ENCODE measurements at regions not wholly inside any gene's neighbourhood (a gene's known extent, or its start where the extent isn't known, plus 50 kb on each side); places are given as distances from the start of the nearest gene placed in this dataset.

- no peak for DNase-seq
Observed at GRCh38 chr18:44090453-44090852, 590.2 kb upstream of the SETBP1 start.

- no peak for DNase-seq
Observed at GRCh38 chr18:44093253-44093652, 587.4 kb upstream of the SETBP1 start.

- no peak for DNase-seq
Observed at GRCh38 chr18:44096016-44096415, 584.7 kb upstream of the SETBP1 start.

- DNase-seq = no peak
Observed at GRCh38 chr18:44098551-44099098, 582.1 kb upstream of the SETBP1 start.

- no peak for DNase-seq
Observed at GRCh38 chr18:44107187-44107586, 573.5 kb upstream of the SETBP1 start.

- no peak for DNase-seq
Observed at GRCh38 chr18:44111337-44111736, 569.4 kb upstream of the SETBP1 start.

GRCh38 chr18:44117821-44118220 is 562.9 kb upstream of the SETBP1 start:
- DNase-seq = no peak

- no peak for DNase-seq
Observed at GRCh38 chr18:44119607-44120006, 561.1 kb upstream of the SETBP1 start.

GRCh38 chr18:44123743-44124142 is 556.9 kb upstream of the SETBP1 start:
- no peak for DNase-seq

- DNase-seq = no peak
Observed at GRCh38 chr18:44125446-44125845, 555.2 kb upstream of the SETBP1 start.

GRCh38 chr18:44126598-44126997 is 554.1 kb upstream of the SETBP1 start:
- DNase-seq = no peak

GRCh38 chr18:44128365-44128764 is 552.3 kb upstream of the SETBP1 start:
- DNase-seq = no peak

GRCh38 chr18:44130376-44130942 is 550.2 kb upstream of the SETBP1 start:
- no peak for DNase-seq

- DNase-seq = no peak
Observed at GRCh38 chr18:44133483-44133882, 547.2 kb upstream of the SETBP1 start.

GRCh38 chr18:44134447-44134846 is 546.2 kb upstream of the SETBP1 start:
- no peak for DNase-seq

GRCh38 chr18:44135741-44136140 is 544.9 kb upstream of the SETBP1 start:
- no peak for DNase-seq

GRCh38 chr18:44136326-44136725 is 544.4 kb upstream of the SETBP1 start:
- no peak for DNase-seq

GRCh38 chr18:44143072-44143471 is 537.6 kb upstream of the SETBP1 start:
- no peak for DNase-seq

GRCh38 chr18:44149706-44150105 is 531.0 kb upstream of the SETBP1 start:
- DNase-seq = no peak

GRCh38 chr18:44153981-44154380 is 526.7 kb upstream of the SETBP1 start:
- DNase-seq = no peak

GRCh38 chr18:44156126-44156525 is 524.6 kb upstream of the SETBP1 start:
- DNase-seq = no peak

GRCh38 chr18:44156776-44157335 is 523.8 kb upstream of the SETBP1 start:
- no peak for DNase-seq

- DNase-seq = no peak
Observed at GRCh38 chr18:44170208-44170880, 510.3 kb upstream of the SETBP1 start.

GRCh38 chr18:44171301-44171700 is 509.4 kb upstream of the SETBP1 start:
- DNase-seq = no peak
